ENCODE measurements at regions not wholly inside any gene's neighbourhood (a gene's known extent, or its start where the extent isn't known, plus 50 kb on each side); places are given as distances from the start of the nearest gene placed in this dataset.

DNA sequence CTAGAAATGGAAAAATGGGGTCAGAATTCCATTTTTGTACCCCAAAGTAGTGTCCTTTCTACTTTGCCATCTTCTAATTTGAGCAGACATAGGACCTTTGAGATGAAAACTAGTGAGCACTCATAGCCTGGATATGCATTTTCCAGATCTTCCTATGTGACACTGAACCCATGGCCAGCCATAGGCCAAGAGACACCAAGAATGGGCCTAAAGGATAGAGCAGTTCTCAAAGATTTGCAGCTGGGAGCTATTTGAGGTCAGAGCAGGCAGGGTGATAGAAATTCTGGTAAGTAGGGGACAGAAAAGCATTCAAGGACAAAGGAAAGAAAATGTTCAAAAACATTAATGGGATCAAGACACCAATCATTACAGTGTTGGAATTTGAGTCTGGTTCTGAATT is 332.8 kb downstream of the MYCN start:
- Histone ChIP-seq H4K20me1 (replicated peaks in 1 of 2; ENCODE audit: control insufficient read depth in 1 of 2, insufficient read depth in 2 of 2, low read length in 2 of 2) (no peaks in the 10 kb centered on the region), H3K27ac (ENCODE audit: low read depth, low read length) (no peak overlapping the region), H2AFZ (ENCODE audit: low read length) (no peak overlapping the region), H3K4me1 (replicated peaks in 1 of 4; ENCODE audit: control insufficient read depth in 3 of 4, insufficient read depth in 4 of 4, low read length in 3 of 4) (no peaks in the 10 kb centered on the region), H2BK15ac (ENCODE audit: low read length) (no peak overlapping the region), H3K36me3 (ENCODE audit: control insufficient read depth in 2 of 4, insufficient read depth in 4 of 4, low read length in 3 of 4) (no peaks in the 10 kb centered on the region), H3K79me1 (ENCODE audit: low read depth, low read length) (no peaks in the 10 kb centered on the region), H2BK120ac (replicated peaks; ENCODE audit: low read depth, low read length) (no peak overlapping the region), H3K9ac (replicated peaks in 1 of 4; ENCODE audit: extremely low read depth in 1 of 4, low read depth in 3 of 4, low read length in 3 of 4) (no peak overlapping the region), H4K5ac (ENCODE audit: insufficient read length, low read depth, low read length) (no peak overlapping the region), H3K23me2 (ENCODE audit: low read depth, low read length) (no peaks in the 10 kb centered on the region), H3K56ac (replicated peaks; ENCODE audit: insufficient read length, low read depth, low read length) (no peak overlapping the region), H3K9me3 (ENCODE audit: insufficient read depth in 2 of 2, low read depth in 1 of 2, low read length in 1 of 2) (no peaks in the 10 kb centered on the region), H3K4me3 (ENCODE audit: extremely low read depth in 1 of 4, insufficient read depth in 2 of 4, low read depth in 3 of 4, low read length in 4 of 4) (no peak overlapping the region), H2AK5ac (ENCODE audit: low read depth, low read length) (no peak overlapping the region), H3K4me2 (ENCODE audit: insufficient read depth in 1 of 2, low read depth in 2 of 2, low read length in 2 of 2) (no peak overlapping the region), H3K14ac (ENCODE audit: insufficient read length) (no peak overlapping the region), H2BK12ac (ENCODE audit: low read depth, low read length) (no peak overlapping the region), H2BK5ac (ENCODE audit: low read depth, low read length) (no peak overlapping the region), H3K23ac (ENCODE audit: insufficient read length) (no peak overlapping the region), H2BK20ac (ENCODE audit: low read length) (no peak overlapping the region), H3K18ac (ENCODE audit: extremely low read depth, low read length) (no peak overlapping the region), H4K91ac (replicated peaks; ENCODE audit: insufficient read length, low read length) (no peak overlapping the region), H3K4ac (replicated peaks; ENCODE audit: insufficient read length, low read depth, low read length) (no peak overlapping the region), H3K27me3 (replicated peaks in 1 of 4; ENCODE audit: control insufficient read depth in 3 of 4, extremely low read depth in 1 of 4, insufficient read depth in 3 of 4, low read length in 3 of 4) (no peaks in the 10 kb centered on the region), H4K8ac (ENCODE audit: extremely low read depth, insufficient read depth, low read length) (no peak overlapping the region), H3K79me2 (ENCODE audit: control insufficient read depth in 1 of 2, insufficient read depth in 2 of 2, low read length in 2 of 2) (no peaks in the 10 kb centered on the region)
- TF ChIP-seq, protein P1, sequence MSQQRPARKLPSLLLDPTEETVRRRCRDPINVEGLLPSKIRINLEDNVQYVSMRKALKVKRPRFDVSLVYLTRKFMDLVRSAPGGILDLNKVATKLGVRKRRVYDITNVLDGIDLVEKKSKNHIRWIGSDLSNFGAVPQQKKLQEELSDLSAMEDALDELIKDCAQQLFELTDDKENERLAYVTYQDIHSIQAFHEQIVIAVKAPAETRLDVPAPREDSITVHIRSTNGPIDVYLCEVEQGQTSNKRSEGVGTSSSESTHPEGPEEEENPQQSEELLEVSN (IDR thresholded peaks at IDR 0.05) = no peak
- no peak for TF ChIP-seq SIN3A (conservative IDR thresholded peaks at IDR 0.05 in 1 of 2, IDR thresholded peaks at IDR 0.05 in 1 of 2; ENCODE audit: low read depth in 1 of 2, low read length in 2 of 2)
- TF ChIP-seq RFX5 (IDR thresholded peaks at IDR 0.05; ENCODE audit: borderline replicate concordance, low read depth, low read length) = no peak
- FAIRE-seq = no peak
- no peak for DNase-seq (ENCODE audit: low read depth in 1 of 2, low spot score in 2 of 2)
- ChIA-PET CTCF (ENCODE audit: partially characterized antibody) (interaction anchor here (0.7 to 3.2 kb wide), 4 partner anchors 9 to 335 kb away, joined by 3 to 19 read pairs (median 4); no protein-coding TSS in a partner anchor), POLR2A (ENCODE audit: partially characterized antibody) (no interaction called here)

Measured in H1 (cell line).